GM12878 (cell line): ENCODE measurements at regions not wholly inside any gene's neighbourhood (a gene's known extent, or its start where the extent isn't known, plus 50 kb on each side); places are given as distances from the start of the nearest gene placed in this dataset.
"Not testable (repeated sequence)": the region's sequence is repeated elsewhere in the genome, so short reads cannot be mapped to it uniquely, and the experiment has no call there.

Experiments used
- ATAC-seq: fragments of 200-7000 bp; cut with Tn5 transposase; 3 replicates; pipeline ENCODE4 v1.9.1; 2020; ENCODE audit warnings: mild to moderate bottlenecking, moderate library complexity
- BruUV-seq: library from RNA; stranded (reverse); fragments of 400-500 nt; replicated peaks from 2 replicates; lab custom pipeline; 2021; lab: Mats Ljungman, UMichigan
- CTCF ChIA-PET: fragments of 300-600 bp; sonication (Branson Sonifier 250); formaldehyde crosslinking; extraction: SDS; loops from one replicate; lab custom pipeline; 2021; ENCODE audit warnings: inconsistent platforms; lab: Yijun Ruan, JAX
- POLR2A ChIA-PET: fragments of 350-600 bp; formaldehyde crosslinking; extraction: SDS; loops from one replicate; lab custom pipeline; 2021; ENCODE audit warnings: inconsistent platforms; lab: Charles Lee
- RAD21 ChIA-PET: fragments of 300-600 bp; sonication (Branson Sonifier 250); formaldehyde crosslinking; loops from one replicate; lab custom pipeline; 2023; ENCODE audit warnings: antibody characterized with exemption; ENCODE audit not compliant: unreplicated experiment; lab: Charles Lee
- SMC1A ChIA-PET: fragments of 300-600 bp; sonication (Branson Sonifier 250); formaldehyde crosslinking; loops from one replicate; lab custom pipeline; 2023; ENCODE audit not compliant: unreplicated experiment, uncharacterized antibody; lab: Charles Lee
- DNase-seq: peaks from one replicate; pipeline ENCODE4 v3.0.0-alpha.2; 2011; ENCODE audit warnings: low read depth, low spot score
- FAIRE-seq: peaks from 3 replicates; lab custom pipeline; 2011; peaks lifted over from hg19 to GRCh38; lab: Jason Lieb, UNC
- H2AFZ ChIP-seq: 2 replicates; pipeline ENCODE4 v1.6.0; 2011; ENCODE audit warnings: low read depth, low read length, control low read depth; ENCODE audit not compliant: control insufficient read depth
- H3K27ac ChIP-seq: 2 replicates; pipeline ENCODE4 v1.5.1; 2011; ENCODE audit warnings: control low read depth; ENCODE audit not compliant: control insufficient read depth, insufficient read depth
- H3K27me3 ChIP-seq, 2 experiments: replicated peaks in 1 of 2; 2 replicates each; pipeline versions ENCODE4 v1.6.0 to v1.6.1; 2011; ENCODE audit warnings: low read length in 1 of 2; ENCODE audit not compliant: control insufficient read depth in 2 of 2, insufficient read depth in 2 of 2
- H3K36me3 ChIP-seq, 2 experiments: 2 replicates each; pipeline ENCODE4 v1.5.1; 2011; ENCODE audit warnings: low read length in 1 of 2; ENCODE audit not compliant: control insufficient read depth in 2 of 2, insufficient read depth in 2 of 2
- H3K4me1 ChIP-seq: 2 replicates; pipeline ENCODE4 v1.6.1; 2011; ENCODE audit warnings: mild to moderate bottlenecking, low read length, moderate library complexity, mixed read lengths; ENCODE audit not compliant: control insufficient read depth, insufficient read depth
- H3K4me2 ChIP-seq: 2 replicates; pipeline ENCODE4 v1.6.0; 2011; ENCODE audit warnings: control low read depth; ENCODE audit not compliant: control insufficient read depth, insufficient read depth
- H3K4me3 ChIP-seq: fragments of 200-600 bp; sonication (generic); 2 replicates; pipeline ENCODE4 v1.5.1; 2016
- H3K79me2 ChIP-seq: 2 replicates; pipeline ENCODE4 v1.6.0; 2011; ENCODE audit warnings: low read length; ENCODE audit not compliant: control insufficient read depth, insufficient read depth
- H3K9ac ChIP-seq: 2 replicates; pipeline ENCODE4 v1.8.0; 2011; ENCODE audit warnings: low read length, control low read depth, mixed read lengths; ENCODE audit not compliant: control insufficient read depth, insufficient read depth
- H3K9me3 ChIP-seq: replicated peaks from 3 replicates; pipeline ENCODE4 v1.5.1; 2011; ENCODE audit warnings: mild to moderate bottlenecking, low read length; ENCODE audit not compliant: control insufficient read depth, insufficient read depth
- H4K20me1 ChIP-seq: 2 replicates; pipeline ENCODE4 v1.6.0; 2011; ENCODE audit not compliant: control insufficient read depth, insufficient read depth
- CHD1 ChIP-seq: IDR thresholded peaks from 2 replicates; pipeline ENCODE4 v1.6.1; 2012; ENCODE audit warnings: low read depth, low read length, improper control_type of control experiment
- NRF1 ChIP-seq: conservative IDR thresholded peaks from 2 replicates; pipeline ENCODE4 v1.6.1; 2011; ENCODE audit warnings: mild to moderate bottlenecking, low read depth, low read length, improper control_type of control experiment
- STAT1 ChIP-seq: fragments of 450-650 bp; conservative IDR thresholded peaks from 2 replicates; pipeline ENCODE4 v1.6.1; 2014; ENCODE audit warnings: antibody characterized with exemption, mild to moderate bottlenecking
- WGBS: methylation state at CpG from one replicate; pipeline ENCODE4 v1.1.6; 2016; ENCODE audit warnings: low lambda C conversion rate; ENCODE audit not compliant: insufficient replicate concordance, insufficient coverage; ENCODE audit errors: missing lambda C conversion rate; 5-methylcytosine and 5-hydroxymethylcytosine counted together
- in situ Hi-C: fragments of 300-500 bp; cut with MboI; formaldehyde crosslinking; loops from 9 replicates; pipeline ENCODE4 v1.14.3; 2018; ENCODE audit warnings: mixed read lengths
- intact Hi-C: fragments of 100-400 bp; cut with micrococcal nuclease; formaldehyde crosslinking; loops from one replicate; pipeline ENCODE4 v1.14.2; 2022; ENCODE audit not compliant: unreplicated experiment

DNA sequence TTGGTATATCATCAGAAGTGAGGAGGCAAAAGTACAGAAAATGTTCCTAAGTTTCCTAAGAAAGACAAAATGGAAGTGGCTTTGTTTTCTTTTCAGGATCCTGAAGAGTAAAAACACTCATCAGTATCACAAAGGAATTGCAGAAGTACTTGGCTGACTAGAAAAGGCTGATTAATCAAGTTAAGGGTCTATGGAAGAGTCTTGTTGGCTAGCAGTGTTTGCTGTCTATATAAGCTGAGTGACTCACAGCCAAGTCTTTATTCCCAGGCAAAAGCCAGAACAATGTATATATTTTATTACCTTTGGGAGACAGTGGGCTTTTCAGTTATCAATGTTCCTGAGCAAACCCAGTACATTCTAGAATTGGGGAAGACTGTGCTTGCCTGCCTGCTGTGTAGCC, 777.0 kb downstream of the PLA2G4A start:
- FAIRE-seq (no peak), ATAC-seq (no peak), DNase-seq (no peak)
- H3K4me1 ChIP-seq: no peaks in the 10 kb centered on the region
- no peak overlapping the region for H3K9ac ChIP-seq
- H3K79me2 ChIP-seq: no peaks in the 10 kb centered on the region
- H3K9me3 ChIP-seq: no peaks in the 10 kb centered on the region
- H2AFZ ChIP-seq: no peak overlapping the region
- H3K27me3 ChIP-seq: no peaks in the 10 kb centered on the region
- H4K20me1 ChIP-seq: no peaks in the 10 kb centered on the region
- no peak overlapping the region for H3K27ac ChIP-seq
- BruUV-seq: no TSS peak
- CTCF ChIA-PET: interaction anchor here (1.1 kb wide), 1 partner anchor 17 kb away, joined by 3 read pairs; no protein-coding TSS in a partner anchor
- TF ChIP-seq STAT1: no peak
- no peak for TF ChIP-seq NRF1
- TF ChIP-seq CHD1: no peak
- no peak overlapping the region for H3K4me2 ChIP-seq
- in situ Hi-C loops: no loop called here
- H3K4me3 ChIP-seq: no peak overlapping the region
- SMC1A ChIA-PET: no interaction called here
- H3K36me3 ChIP-seq: no peaks in the 10 kb centered on the region
- POLR2A ChIA-PET: no interaction called here
- RAD21 ChIA-PET: no interaction called here
- intact Hi-C loops: no loop called here

DNA sequence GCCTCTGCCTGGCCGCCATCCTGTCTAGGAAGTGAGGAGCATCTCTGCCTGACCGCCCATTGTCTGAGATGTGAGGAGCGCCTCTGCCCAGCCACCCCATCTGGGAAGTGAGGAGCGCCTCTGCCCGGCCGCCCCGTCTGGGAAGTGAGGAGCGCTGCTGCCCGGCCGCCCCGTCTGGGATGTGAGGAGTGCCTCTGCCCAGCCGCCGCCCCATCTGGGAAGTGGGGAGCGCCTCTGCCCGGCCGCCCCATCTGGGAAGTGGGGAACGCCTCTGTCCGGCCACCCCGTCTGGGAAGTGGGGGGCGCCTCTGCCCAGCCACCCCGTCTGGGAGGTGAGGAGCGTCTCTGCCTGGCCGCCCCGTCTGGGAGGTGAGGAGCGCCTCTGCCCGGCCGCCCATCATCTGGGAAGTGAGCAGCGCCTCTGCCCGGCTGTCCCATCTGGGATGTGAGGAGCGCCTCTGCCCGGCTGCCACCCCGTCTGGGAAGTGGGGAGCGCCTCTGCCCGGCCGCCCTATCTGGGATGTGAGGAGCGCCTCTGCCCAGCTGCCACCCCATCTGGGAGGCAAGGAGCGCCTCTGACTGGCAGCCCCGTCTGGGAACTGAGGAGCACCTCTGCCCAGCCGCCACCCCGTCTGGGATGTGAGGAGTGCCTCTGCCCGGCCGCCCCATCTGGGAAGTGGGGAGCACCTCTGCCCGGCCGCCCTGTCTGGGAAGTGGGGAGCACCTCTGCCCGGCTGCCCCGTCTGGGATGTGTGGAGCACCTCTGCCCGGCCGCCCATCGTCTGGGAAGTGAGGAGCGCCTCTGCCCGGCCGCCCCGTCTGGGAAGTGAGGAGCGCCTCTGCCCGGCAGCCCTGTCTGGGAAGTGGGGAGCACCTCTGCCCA, 787.3 kb downstream of the PLA2G4A start:
- whole genome bisulfite sequencing: 77% methylated on average over 46 of the region's 55 CpGs
- H3K79me2 ChIP-seq, H3K27me3 ChIP-seq, H3K27ac ChIP-seq, H3K4me1 ChIP-seq, in situ Hi-C loops, H4K20me1 ChIP-seq, H3K9ac ChIP-seq, FAIRE-seq, H3K36me3 ChIP-seq, BruUV-seq, POLR2A ChIA-PET, H3K9me3 ChIP-seq, ATAC-seq, DNase-seq, H3K4me2 ChIP-seq, H3K4me3 ChIP-seq, H2AFZ ChIP-seq, intact Hi-C loops, RAD21 ChIA-PET, SMC1A ChIA-PET, CTCF ChIA-PET: not testable (repeated sequence)

DNA sequence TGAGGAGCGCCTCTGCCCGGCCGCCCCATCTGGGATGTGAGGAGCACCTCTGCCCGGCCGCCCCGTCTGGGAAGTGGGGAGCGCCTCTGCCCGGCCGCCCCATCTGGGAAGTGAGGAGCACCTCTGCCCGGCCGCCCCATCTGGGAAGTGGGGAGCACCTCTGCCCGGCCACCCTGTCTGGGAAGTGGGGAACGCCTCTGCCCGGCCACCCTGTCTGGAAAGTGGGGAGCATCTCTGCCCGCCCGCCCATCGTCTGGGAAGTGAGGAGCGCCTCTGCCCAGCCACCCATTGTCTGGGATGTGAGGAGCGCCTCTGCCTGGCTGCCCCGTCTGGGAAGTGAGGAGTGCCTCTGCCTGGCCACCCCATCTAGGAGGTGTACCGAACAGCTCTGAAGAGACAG, 788.1 kb downstream of the PLA2G4A start:
- CTCF ChIA-PET, ATAC-seq, H3K4me1 ChIP-seq, SMC1A ChIA-PET, H3K4me2 ChIP-seq, in situ Hi-C loops, H2AFZ ChIP-seq, H3K27me3 ChIP-seq, BruUV-seq, DNase-seq, intact Hi-C loops, FAIRE-seq, H3K27ac ChIP-seq, H3K79me2 ChIP-seq, H3K9me3 ChIP-seq, H3K4me3 ChIP-seq, RAD21 ChIA-PET, H4K20me1 ChIP-seq, POLR2A ChIA-PET, H3K9ac ChIP-seq, H3K36me3 ChIP-seq: not testable (repeated sequence)
- 70% methylated on average over 13 of the region's 21 CpGs for WGBS
